ENCODE measurements at regions not wholly inside any gene's neighbourhood (a gene's known extent, or its start where the extent isn't known, plus 50 kb on each side); places are given as distances from the start of the nearest gene placed in this dataset.

- H3K27me3 ChIP-seq (ENCODE audit: control insufficient read depth, insufficient read depth, low read length, poor library complexity, severe bottlenecking), result peaks cover 12% of the 10 kb centered on the region
- Mint-ChIP-seq H3K4me1 (peaks cover 53% of the 10 kb centered on the region), H3K9me3 (no peaks in the 10 kb centered on the region), H3K27me3 (ENCODE audit: insufficient read depth) (peaks cover 18% of the 10 kb centered on the region), H3K27ac (peak overlapping the region; percentile 79), H3K4me3 (peak overlapping the region; percentile 30), H3K36me3 (ENCODE audit: low read depth) (no peaks in the 10 kb centered on the region)
- WGBS, 2 experiments (ENCODE audit: insufficient coverage in 1 of 2, insufficient read length in 1 of 2), result 2 to 7% methylated on average over 6 to 8 of the region's 9 CpGs
- H3K4me3 ChIP-seq (ENCODE audit: low read length), result peak overlapping the region; percentile 80
- no peaks in the 10 kb centered on the region for H3K9me3 ChIP-seq (ENCODE audit: control insufficient read depth, low read length)
- peak overlapping the region; percentile 59 for H3K9ac ChIP-seq (ENCODE audit: extremely low read depth, low read length, poor library complexity, severe bottlenecking)
- no peaks in the 10 kb centered on the region for H3K36me3 ChIP-seq (ENCODE audit: control insufficient read depth, insufficient read depth, low read length)
- DNase-seq, result peak; percentile 80
- no peak for TF ChIP-seq CTCF (conservative IDR thresholded peaks at IDR 0.05)
- H3K4me1 ChIP-seq (ENCODE audit: control insufficient read depth, insufficient read depth, low read length), result peaks cover 35% of the 10 kb centered on the region
- H3K27ac ChIP-seq (ENCODE audit: low read depth, low read length), result peak overlapping the region; percentile 78
These were observed 103.7 kb upstream of the SOD1 start for GRCh38 chr21:31555741-31556191.

GRCh38 chr21:31554511-31555022, 104.9 kb upstream of the SOD1 start:
- peaks cover 18% of the 10 kb centered on the region for H3K27me3 Mint-ChIP-seq (ENCODE audit: insufficient read depth)
- Histone ChIP-seq H3K4me3 (ENCODE audit: low read length) (peak overlapping the region; percentile 80), H3K9me3 (ENCODE audit: control insufficient read depth, low read length) (peaks cover 6% of the 10 kb centered on the region), H3K9ac (ENCODE audit: extremely low read depth, low read length, poor library complexity, severe bottlenecking) (no peak overlapping the region), H3K27ac (ENCODE audit: low read depth, low read length) (peak overlapping the region; percentile 88), H3K27me3 (ENCODE audit: control insufficient read depth, insufficient read depth, low read length, poor library complexity, severe bottlenecking) (peaks cover 12% of the 10 kb centered on the region), H3K36me3 (ENCODE audit: control insufficient read depth, insufficient read depth, low read length) (no peaks in the 10 kb centered on the region), H3K4me1 (ENCODE audit: control insufficient read depth, insufficient read depth, low read length) (peaks cover 35% of the 10 kb centered on the region)
- H3K9me3 Mint-ChIP-seq, result peaks cover 2% of the 10 kb centered on the region
- 26 to 30% methylated on average over 5 to 6 of the region's 7 CpGs for WGBS, 2 experiments (ENCODE audit: insufficient coverage in 1 of 2, insufficient read length in 1 of 2)
- DNase-seq, result peak; percentile 78
- no peak for TF ChIP-seq CTCF (conservative IDR thresholded peaks at IDR 0.05)
- H3K27ac Mint-ChIP-seq, result peak overlapping the region; percentile 68
- H3K36me3 Mint-ChIP-seq (ENCODE audit: low read depth), result peaks cover 5% of the 10 kb centered on the region
- H3K4me3 Mint-ChIP-seq, result peak overlapping the region; percentile 30
- H3K4me1 Mint-ChIP-seq, result peaks cover 44% of the 10 kb centered on the region

- H3K4me3 Mint-ChIP-seq, result peak overlapping the region; percentile 30
- H3K9ac ChIP-seq (ENCODE audit: extremely low read depth, low read length, poor library complexity, severe bottlenecking), result no peak overlapping the region
- H3K27me3 Mint-ChIP-seq (ENCODE audit: insufficient read depth), result peaks cover 18% of the 10 kb centered on the region
- H3K4me1 ChIP-seq (ENCODE audit: control insufficient read depth, insufficient read depth, low read length), result peaks cover 35% of the 10 kb centered on the region
- 50 to 51% methylated on average over 3 to 4 of the region's 4 CpGs for WGBS, 2 experiments (ENCODE audit: insufficient coverage in 1 of 2, insufficient read length in 1 of 2)
- H3K36me3 ChIP-seq (ENCODE audit: control insufficient read depth, insufficient read depth, low read length), result no peaks in the 10 kb centered on the region
- peaks cover 12% of the 10 kb centered on the region for H3K27me3 ChIP-seq (ENCODE audit: control insufficient read depth, insufficient read depth, low read length, poor library complexity, severe bottlenecking)
- peaks cover 5% of the 10 kb centered on the region for H3K36me3 Mint-ChIP-seq (ENCODE audit: low read depth)
- H3K9me3 Mint-ChIP-seq, result peaks cover 2% of the 10 kb centered on the region
- H3K4me3 ChIP-seq (ENCODE audit: low read length), result no peak overlapping the region
- H3K4me1 Mint-ChIP-seq, result peaks cover 44% of the 10 kb centered on the region
- peak overlapping the region; percentile 88 for H3K27ac ChIP-seq (ENCODE audit: low read depth, low read length)
- peaks cover 6% of the 10 kb centered on the region for H3K9me3 ChIP-seq (ENCODE audit: control insufficient read depth, low read length)
- DNase-seq, result no peak
- peak overlapping the region; percentile 68 for H3K27ac Mint-ChIP-seq
- no peak for TF ChIP-seq CTCF (conservative IDR thresholded peaks at IDR 0.05)
These were observed 105.6 kb upstream of the SOD1 start for GRCh38 chr21:31553926-31554325.

Data from endodermal cell (in vitro differentiated cells).